Endothelial cell of umbilical vein (primary cell): ENCODE measurements at regions not wholly inside any gene's neighbourhood (a gene's known extent, or its start where the extent isn't known, plus 50 kb on each side); places are given as distances from the start of the nearest gene placed in this dataset.

Experiments used
- BruUV-seq: library from RNA; stranded (reverse); fragments of 400-500 nt; replicated peaks from 2 replicates; lab custom pipeline; 2021; lab: Mats Ljungman, UMichigan
- CTCF ChIA-PET: fragments of 300-600, 350-600 bp; sonication (Branson Sonifier 250); formaldehyde crosslinking; loops from one replicate; lab custom pipeline; 2021; ENCODE audit warnings: antibody characterized with exemption, inconsistent platforms; lab: Charles Lee
- POLR2A ChIA-PET: fragments of 300-600, 350-600 bp; sonication (Branson Sonifier 250); formaldehyde crosslinking; loops from one replicate; lab custom pipeline; 2021; ENCODE audit warnings: antibody characterized with exemption, inconsistent platforms; lab: Charles Lee
- DNase-seq: peaks from one replicate; pipeline ENCODE4 v3.0.0-alpha.2; 2011; ENCODE audit warnings: low read depth, low spot score
- FAIRE-seq: peaks from 2 replicates; lab custom pipeline; 2011; peaks lifted over from hg19 to GRCh38; lab: Jason Lieb, UNC
- H2AFZ ChIP-seq: 2 replicates; pipeline ENCODE4 v1.6.0; 2012; ENCODE audit warnings: low read depth, low read length, control low read depth, inconsistent platforms
- H3K27ac ChIP-seq: 2 replicates; pipeline ENCODE4 v1.5.1; 2011; ENCODE audit warnings: low read depth, mild to moderate bottlenecking, control low read depth, low read length, moderate library complexity; ENCODE audit not compliant: insufficient read depth
- H3K27me3 ChIP-seq, 2 experiments: 2 replicates each; pipeline versions ENCODE4 v1.6.0 to v1.6.1; 2011; ENCODE audit warnings: low read length in 2 of 2, mixed read lengths in 1 of 2; ENCODE audit not compliant: control insufficient read depth in 2 of 2, insufficient read depth in 2 of 2
- H3K36me3 ChIP-seq, 2 experiments: 2 replicates in 1 of 2; 3 replicates in 1 of 2; pipeline ENCODE4 v1.5.1; 2011; ENCODE audit warnings: low read length in 2 of 2, mild to moderate bottlenecking in 1 of 2, moderate library complexity in 1 of 2; ENCODE audit not compliant: control insufficient read depth in 2 of 2, insufficient read depth in 2 of 2; ENCODE audit errors: extremely low read depth in 1 of 2
- H3K4me1 ChIP-seq: 3 replicates; pipeline ENCODE4 v1.5.1; 2011; ENCODE audit warnings: mild to moderate bottlenecking, low read length; ENCODE audit not compliant: control insufficient read depth, insufficient read depth; ENCODE audit errors: extremely low read depth
- H3K4me2 ChIP-seq: 2 replicates; pipeline ENCODE4 v1.6.1; 2011; ENCODE audit warnings: low read length, control low read depth, mixed read lengths; ENCODE audit not compliant: insufficient read depth
- H3K4me3 ChIP-seq, 3 experiments: fragments of 200-600 bp in 1 of 3; sonication (generic), shearing (Covaris generic) in 1 of 3; replicated peaks in 1 of 3; 2 replicates each; pipeline ENCODE4 v1.5.1; 2011 to 2016; ENCODE audit warnings: control low read depth in 3 of 3, low read length in 3 of 3, mild to moderate bottlenecking in 2 of 3, inconsistent platforms in 1 of 3, low read depth in 1 of 3, moderate library complexity in 1 of 3; ENCODE audit not compliant: insufficient read depth in 1 of 3
- H3K79me2 ChIP-seq: 2 replicates; pipeline ENCODE4 v1.6.0; 2012; ENCODE audit warnings: low read length, inconsistent platforms; ENCODE audit not compliant: control insufficient read depth, insufficient read depth
- H3K9ac ChIP-seq: replicated peaks from 2 replicates; pipeline ENCODE3; 2011; ENCODE audit warnings: low read length, control low read depth; ENCODE audit not compliant: insufficient read depth; ENCODE audit errors: extremely low read depth
- H3K9me1 ChIP-seq: replicated peaks from 3 replicates; pipeline ENCODE4 v1.6.0; 2011; ENCODE audit warnings: mild to moderate bottlenecking, low read length; ENCODE audit not compliant: control insufficient read depth, insufficient read depth; ENCODE audit errors: extremely low read depth
- H3K9me3 ChIP-seq: replicated peaks from 2 replicates; pipeline ENCODE4 v1.5.1; 2012; ENCODE audit warnings: low read length, inconsistent platforms; ENCODE audit not compliant: control insufficient read depth, insufficient read depth
- H4K20me1 ChIP-seq: replicated peaks from 2 replicates; pipeline ENCODE3; 2011; ENCODE audit warnings: mild to moderate bottlenecking, low read length; ENCODE audit not compliant: control insufficient read depth, insufficient read depth; ENCODE audit errors: extremely low read depth
- EZH2 ChIP-seq: IDR thresholded peaks from 2 replicates; pipeline ENCODE4 v1.6.1; 2012; ENCODE audit warnings: borderline replicate concordance, low read depth, mild to moderate bottlenecking, moderate library complexity, low read length, inconsistent platforms; ENCODE audit not compliant: severe bottlenecking
- FOS ChIP-seq: IDR thresholded peaks from 2 replicates; pipeline ENCODE4 v1.6.1; 2011; ENCODE audit warnings: mild to moderate bottlenecking, low read length, moderate library complexity, borderline replicate concordance; ENCODE audit not compliant: insufficient read depth
- GATA2 ChIP-seq: IDR thresholded peaks from 2 replicates; pipeline ENCODE4 v1.7.0; 2011; ENCODE audit warnings: low read depth, mild to moderate bottlenecking, moderate library complexity, mixed read lengths, low read length; ENCODE audit not compliant: insufficient read length, insufficient read depth
- JUN ChIP-seq: IDR thresholded peaks from 2 replicates; pipeline ENCODE4 v1.6.1; 2011; ENCODE audit warnings: borderline replicate concordance, low read depth; ENCODE audit not compliant: insufficient read length, insufficient read depth
- MAX ChIP-seq: IDR thresholded peaks from 2 replicates; pipeline ENCODE4 v1.6.1; 2011; ENCODE audit not compliant: insufficient read depth, insufficient read length
- MYC ChIP-seq: IDR thresholded peaks from one replicate; pipeline ENCODE4 v1.6.1; 2011; ENCODE audit warnings: mild to moderate bottlenecking, low read depth, low read length
- POLR2A ChIP-seq: IDR thresholded peaks from 2 replicates; pipeline ENCODE4 v1.6.1; 2012; ENCODE audit warnings: low read depth, mild to moderate bottlenecking, control low read depth, low read length
- POLR2AphosphoS5 ChIP-seq: IDR thresholded peaks from 2 replicates; pipeline ENCODE4 v1.6.1; 2012; ENCODE audit warnings: low read depth, mild to moderate bottlenecking, control low read depth, low read length, moderate library complexity; ENCODE audit not compliant: insufficient read depth
- dilution Hi-C: fragments of 300-500 bp; cut with MboI; formaldehyde crosslinking; loops from one replicate; pipeline ENCODE4 v1.15.0; 2019; ENCODE audit warnings: low sequenced_read_pairs; ENCODE audit not compliant: extremely low pct_ligation_motif_present
- intact Hi-C: fragments of 100-400 bp; cut with micrococcal nuclease; formaldehyde crosslinking; loops from one replicate; pipeline ENCODE4 v1.10.0; 2022
- TF ChIP-seq, protein P1 (sequence below), 2 donors: IDR thresholded peaks; 1 replicate in 1 of 2; 2 replicates in 1 of 2; pipeline ENCODE4 v1.5.1; 2011; ENCODE audit warnings: low read length in 2 of 2, mild to moderate bottlenecking in 2 of 2, moderate library complexity in 2 of 2, control low read depth in 1 of 2, inconsistent platforms in 1 of 2, low read depth in 1 of 2; ENCODE audit not compliant: insufficient read depth in 1 of 2; ENCODE audit errors: extremely low read depth in 1 of 2

- Histone ChIP-seq H3K9me3 (no peaks in the 10 kb centered on the region), H3K27me3 (no peaks in the 10 kb centered on the region), H3K79me2 (no peaks in the 10 kb centered on the region), H3K9me1 (no peaks in the 10 kb centered on the region), H3K36me3 (no peaks in the 10 kb centered on the region), H4K20me1 (no peaks in the 10 kb centered on the region), H2AFZ (peak overlapping the region; percentile 61), H3K9ac (no peak overlapping the region), H3K27ac (peak overlapping the region; percentile 41), H3K4me3 (no peak overlapping the region), H3K4me2 (no peak overlapping the region), H3K4me1 (peaks cover 14% of the 10 kb centered on the region)
- DNase-seq, result peak; percentile 45
- dilution Hi-C loops (no loop called here), intact Hi-C loops (loop anchor here (2.0 kb wide), 1 partner anchor 60 kb away; the partner anchor contains the start of gene IL12A)
- POLR2A ChIA-PET, result no interaction called here
- CTCF ChIA-PET, result interaction anchor here (0.6 to 2.9 kb wide), 9 partner anchors 9 to 124 kb away, joined by 3 to 41 read pairs (median 5); partner anchors contain the start of gene IL12A
- peak; percentile 38 for FAIRE-seq
- TF ChIP-seq GATA2, result no peak
- TF ChIP-seq POLR2AphosphoS5, result no peak
- no peak for TF ChIP-seq JUN
- TF ChIP-seq, protein P1, sequence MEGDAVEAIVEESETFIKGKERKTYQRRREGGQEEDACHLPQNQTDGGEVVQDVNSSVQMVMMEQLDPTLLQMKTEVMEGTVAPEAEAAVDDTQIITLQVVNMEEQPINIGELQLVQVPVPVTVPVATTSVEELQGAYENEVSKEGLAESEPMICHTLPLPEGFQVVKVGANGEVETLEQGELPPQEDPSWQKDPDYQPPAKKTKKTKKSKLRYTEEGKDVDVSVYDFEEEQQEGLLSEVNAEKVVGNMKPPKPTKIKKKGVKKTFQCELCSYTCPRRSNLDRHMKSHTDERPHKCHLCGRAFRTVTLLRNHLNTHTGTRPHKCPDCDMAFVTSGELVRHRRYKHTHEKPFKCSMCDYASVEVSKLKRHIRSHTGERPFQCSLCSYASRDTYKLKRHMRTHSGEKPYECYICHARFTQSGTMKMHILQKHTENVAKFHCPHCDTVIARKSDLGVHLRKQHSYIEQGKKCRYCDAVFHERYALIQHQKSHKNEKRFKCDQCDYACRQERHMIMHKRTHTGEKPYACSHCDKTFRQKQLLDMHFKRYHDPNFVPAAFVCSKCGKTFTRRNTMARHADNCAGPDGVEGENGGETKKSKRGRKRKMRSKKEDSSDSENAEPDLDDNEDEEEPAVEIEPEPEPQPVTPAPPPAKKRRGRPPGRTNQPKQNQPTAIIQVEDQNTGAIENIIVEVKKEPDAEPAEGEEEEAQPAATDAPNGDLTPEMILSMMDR (IDR thresholded peaks at IDR 0.05; ENCODE audit: extremely low read depth in 1 of 2, insufficient read depth in 1 of 2, low read depth in 1 of 2, low read length in 2 of 2), result no peak
- TF ChIP-seq POLR2A, result no peak
- no peak for TF ChIP-seq FOS
- no peak for TF ChIP-seq MAX
- TF ChIP-seq MYC, result no peak
- no peak for TF ChIP-seq EZH2
- no TSS peak for BruUV-seq
Measured at GRCh38 chr3:159928666-159929065, 60.0 kb upstream of the IL12A start.
